Mesenchymal stem cell (in vitro differentiated cells and primary cell): ENCODE measurements at regions not wholly inside any gene's neighbourhood (a gene's known extent, or its start where the extent isn't known, plus 50 kb on each side); places are given as distances from the start of the nearest gene placed in this dataset.

Experiments
- DNase-seq: peaks from one replicate; pipeline ENCODE4 v3.0.0-alpha.2; 2013
- H2AFZ ChIP-seq: one replicate; pipeline ENCODE4 v1.6.1; 2013; ENCODE audit warnings: low read depth, mild to moderate bottlenecking, control low read depth, inconsistent platforms, low read length, moderate library complexity
- H2AK5ac ChIP-seq: 2 replicates; pipeline ENCODE4 v1.6.1; 2013; ENCODE audit warnings: low read length, moderate library complexity, mild to moderate bottlenecking, inconsistent platforms; ENCODE audit not compliant: severe bottlenecking
- H2BK120ac ChIP-seq: one replicate; pipeline ENCODE4 v1.6.1; 2013; ENCODE audit warnings: low read depth, mild to moderate bottlenecking, inconsistent platforms, low read length, moderate library complexity
- H2BK12ac ChIP-seq, 2 experiments: one replicate each; pipeline ENCODE4 v1.6.1; 2013; ENCODE audit warnings: inconsistent platforms in 2 of 2, low read length in 2 of 2, mild to moderate bottlenecking in 2 of 2, moderate library complexity in 2 of 2, control low read depth in 1 of 2
- H2BK15ac ChIP-seq: one replicate; pipeline ENCODE4 v1.6.1; 2013; ENCODE audit warnings: mild to moderate bottlenecking, low read depth, inconsistent platforms; ENCODE audit not compliant: poor library complexity, severe bottlenecking
- H2BK5ac ChIP-seq: 2 replicates; pipeline ENCODE4 v1.6.1; 2013; ENCODE audit warnings: low read depth, mild to moderate bottlenecking, low read length, control low read depth, inconsistent platforms; ENCODE audit not compliant: poor library complexity, severe bottlenecking
- H3K14ac ChIP-seq, 2 experiments: one replicate each; pipeline ENCODE4 v1.6.1; 2013; ENCODE audit warnings: inconsistent platforms in 2 of 2, low read length in 2 of 2, control low read depth in 1 of 2, mild to moderate bottlenecking in 1 of 2, moderate library complexity in 1 of 2
- H3K18ac ChIP-seq, 2 experiments: one replicate each; pipeline ENCODE4 v1.6.1; 2013; ENCODE audit warnings: inconsistent platforms in 2 of 2, low read length in 2 of 2, control low read depth in 1 of 2, low read depth in 1 of 2, mild to moderate bottlenecking in 1 of 2
- H3K23ac ChIP-seq, 2 experiments: one replicate each; pipeline ENCODE4 v1.6.1; 2013; ENCODE audit warnings: inconsistent platforms in 2 of 2, low read length in 2 of 2, mild to moderate bottlenecking in 2 of 2, moderate library complexity in 2 of 2, control low read depth in 1 of 2
- H3K27ac ChIP-seq: 2 replicates; pipeline ENCODE4 v1.5.1; 2013; ENCODE audit warnings: mild to moderate bottlenecking, moderate library complexity, low read length, control low read depth, inconsistent platforms; ENCODE audit not compliant: poor library complexity, severe bottlenecking
- H3K27me3 ChIP-seq, 2 experiments: 2 replicates each; pipeline versions ENCODE4 v1.6.1 to v1.7.0; 2013; ENCODE audit warnings: low read length in 2 of 2, mild to moderate bottlenecking in 2 of 2, moderate library complexity in 2 of 2, control low read depth in 1 of 2, inconsistent platforms in 1 of 2; ENCODE audit not compliant: control insufficient read depth in 1 of 2, insufficient read depth in 1 of 2
- H3K36me3 ChIP-seq, 2 experiments: 2 replicates each; pipeline versions ENCODE4 v1.6.1 to v1.7.0; 2013; ENCODE audit warnings: low read length in 2 of 2, control low read depth in 1 of 2, inconsistent platforms in 1 of 2, low read depth in 1 of 2, mild to moderate bottlenecking in 1 of 2; ENCODE audit not compliant: insufficient read depth in 2 of 2, control insufficient read depth in 1 of 2
- H3K4ac ChIP-seq, 2 experiments: one replicate each; pipeline ENCODE4 v1.6.1; 2013; ENCODE audit warnings: inconsistent platforms in 2 of 2, low read length in 2 of 2, mild to moderate bottlenecking in 2 of 2, moderate library complexity in 2 of 2, control low read depth in 1 of 2, low read depth in 1 of 2
- H3K4me1 ChIP-seq: 2 replicates; pipeline ENCODE4 v1.6.1; 2013; ENCODE audit warnings: low read depth, low read length, control low read depth; ENCODE audit not compliant: control insufficient read depth, insufficient read depth
- H3K4me2 ChIP-seq: 2 replicates; pipeline ENCODE4 v1.6.1; 2013; ENCODE audit warnings: low read length, mild to moderate bottlenecking, inconsistent platforms; ENCODE audit not compliant: poor library complexity, severe bottlenecking
- H3K4me3 ChIP-seq, 2 experiments: 2 replicates each; pipeline versions ENCODE4 v1.5.1 to v1.7.0; 2013; ENCODE audit warnings: low read length in 2 of 2, mild to moderate bottlenecking in 2 of 2, control low read depth in 1 of 2, low read depth in 1 of 2; ENCODE audit not compliant: insufficient read depth in 1 of 2
- H3K79me1 ChIP-seq: replicated peaks from 2 replicates; pipeline ENCODE4 v1.6.1; 2013; ENCODE audit warnings: mild to moderate bottlenecking, control low read depth, low read length, inconsistent platforms; ENCODE audit not compliant: poor library complexity, severe bottlenecking
- H3K9ac ChIP-seq: 2 replicates; pipeline ENCODE4 v1.7.0; 2013; ENCODE audit warnings: mild to moderate bottlenecking, low read length, moderate library complexity
- H3K9me3 ChIP-seq: 2 replicates; pipeline ENCODE4 v1.7.0; 2013; ENCODE audit warnings: mild to moderate bottlenecking, low read length; ENCODE audit not compliant: control insufficient read depth
- H4K8ac ChIP-seq: one replicate; pipeline ENCODE4 v1.6.1; 2013; ENCODE audit warnings: inconsistent platforms, mild to moderate bottlenecking, low read length, moderate library complexity
- H4K91ac ChIP-seq: one replicate; pipeline ENCODE4 v1.6.1; 2013; ENCODE audit warnings: mild to moderate bottlenecking, low read length, inconsistent platforms
- WGBS: methylation state at CpG from one replicate; pipeline ENCODE4 v1.1.7; 2013; ENCODE audit warnings: mixed read lengths; 5-methylcytosine and 5-hydroxymethylcytosine counted together

GRCh38 chr5:135715267-135716055, 119.0 kb upstream of the SLC25A48 start:
- Histone ChIP-seq H4K91ac (no peak overlapping the region), H2BK15ac (no peak overlapping the region), H3K14ac (no peak overlapping the region), H3K4ac (no peak overlapping the region), H2AFZ (no peak overlapping the region), H3K27ac (no peak overlapping the region), H2AK5ac (no peak overlapping the region), H2BK12ac (no peak overlapping the region), H3K4me3 (no peak overlapping the region), H3K36me3 (no peaks in the 10 kb centered on the region), H3K4me2 (no peak overlapping the region), H3K18ac (no peak overlapping the region), H3K9ac (no peak overlapping the region), H3K79me1 (no peaks in the 10 kb centered on the region), H4K8ac (no peak overlapping the region), H2BK120ac (no peak overlapping the region), H3K9me3 (no peaks in the 10 kb centered on the region), H3K4me1 (peaks cover 9% of the 10 kb centered on the region), H2BK5ac (no peak overlapping the region), H3K27me3 (peaks cover 45 to 67% of the 10 kb centered on the region in 2 experiments), H3K23ac (no peak overlapping the region)
- 91% methylated on average over 4 of the region's 4 CpGs for WGBS
- no peak for DNase-seq

GRCh38 chr5:135714126-135714894, 120.2 kb upstream of the SLC25A48 start:
- Histone ChIP-seq H3K18ac (no peak overlapping the region), H3K9ac (no peak overlapping the region), H2BK5ac (no peak overlapping the region), H3K27ac (no peak overlapping the region), H4K8ac (no peak overlapping the region), H2AK5ac (no peak overlapping the region), H2BK120ac (no peak overlapping the region), H3K36me3 (no peaks in the 10 kb centered on the region), H3K27me3 (peaks cover 51 to 70% of the 10 kb centered on the region in 2 experiments), H3K4ac (no peak overlapping the region), H4K91ac (no peak overlapping the region), H3K14ac (peak overlapping the region in 1 of 2 experiments; percentile 69), H3K9me3 (no peaks in the 10 kb centered on the region), H2AFZ (no peak overlapping the region), H3K4me1 (peaks cover 9% of the 10 kb centered on the region), H2BK12ac (no peak overlapping the region), H3K4me3 (no peak overlapping the region), H3K23ac (no peak overlapping the region), H3K4me2 (no peak overlapping the region), H2BK15ac (no peak overlapping the region), H3K79me1 (no peaks in the 10 kb centered on the region)
- 35% methylated on average over 10 of the region's 10 CpGs for WGBS
- DNase-seq = peak; percentile 41

DNA sequence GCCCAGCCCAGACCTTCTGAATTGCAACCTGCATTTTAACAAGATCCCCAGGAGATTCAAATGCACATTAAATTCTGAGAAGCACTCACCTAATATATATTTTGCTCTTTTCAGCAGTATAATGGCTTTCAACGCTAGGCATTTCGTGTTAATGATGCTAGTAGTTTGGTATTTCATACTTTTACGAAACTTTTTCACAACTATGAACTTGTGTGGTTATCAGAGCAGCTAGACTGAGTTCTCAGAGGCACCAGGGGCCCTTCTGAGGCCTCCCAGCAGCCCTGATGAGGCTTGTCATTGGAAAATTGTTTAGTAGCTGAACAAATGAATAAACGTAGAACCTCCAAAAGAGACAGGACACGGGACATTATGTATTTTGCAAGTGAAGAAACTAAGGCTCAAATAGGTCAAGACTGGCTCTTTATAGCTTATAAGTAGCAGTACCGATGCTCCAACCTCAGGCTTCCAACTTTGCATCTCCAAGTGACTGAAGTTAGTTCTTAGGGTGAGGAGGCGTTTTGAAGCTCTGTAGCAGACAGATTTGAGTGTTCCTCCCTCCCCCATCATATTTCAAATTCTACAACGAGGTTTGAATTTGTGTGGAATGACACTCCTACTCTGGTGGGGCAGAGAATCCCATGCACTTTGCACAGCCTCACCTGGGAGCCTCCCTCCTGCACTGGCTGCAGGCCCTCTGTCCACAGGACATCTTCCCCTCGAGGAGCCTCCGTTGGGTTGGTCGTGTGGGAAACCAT, 121.1 kb upstream of the SLC25A48 start:
- H3K4me1 ChIP-seq = peaks cover 9% of the 10 kb centered on the region
- DNase-seq = no peak
- peaks cover 54 to 79% of the 10 kb centered on the region in 2 experiments for H3K27me3 ChIP-seq
- H3K79me1 ChIP-seq = no peaks in the 10 kb centered on the region
- H2BK15ac ChIP-seq = no peak overlapping the region
- no peaks in the 10 kb centered on the region for H3K36me3 ChIP-seq
- no peak overlapping the region for H3K4me3 ChIP-seq
- H4K91ac ChIP-seq = no peak overlapping the region
- no peak overlapping the region for H3K9ac ChIP-seq
- H3K4ac ChIP-seq = no peak overlapping the region
- H4K8ac ChIP-seq = no peak overlapping the region
- H3K14ac ChIP-seq = no peak overlapping the region
- no peak overlapping the region for H2BK12ac ChIP-seq
- H3K23ac ChIP-seq = no peak overlapping the region
- no peak overlapping the region for H2AK5ac ChIP-seq
- H2AFZ ChIP-seq = no peak overlapping the region
- no peak overlapping the region for H3K18ac ChIP-seq
- H3K9me3 ChIP-seq = no peaks in the 10 kb centered on the region
- no peak overlapping the region for H2BK5ac ChIP-seq
- 76% methylated on average over 9 of the region's 11 CpGs for WGBS
- no peak overlapping the region for H3K4me2 ChIP-seq
- H2BK120ac ChIP-seq = no peak overlapping the region
- no peak overlapping the region for H3K27ac ChIP-seq

DNA sequence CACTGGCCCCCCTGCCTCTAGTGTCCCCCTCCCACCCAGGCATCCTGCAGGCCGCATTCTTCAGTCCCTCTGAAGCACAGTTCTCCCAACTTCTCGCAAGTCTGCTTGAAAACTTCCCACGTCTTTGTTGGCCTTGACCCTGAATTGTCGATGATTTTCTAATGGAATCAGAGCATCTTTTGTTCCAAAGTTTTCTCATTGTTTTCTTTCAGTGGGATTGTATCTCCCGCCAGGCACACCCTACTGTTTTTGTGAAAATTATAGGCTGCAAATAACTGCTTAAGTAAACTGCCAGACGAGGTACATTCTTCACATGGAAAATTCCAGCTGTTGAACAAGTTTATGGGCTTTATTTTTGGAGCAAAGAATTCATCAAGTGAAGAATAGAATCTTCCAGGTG, 122.6 kb upstream of the SLC25A48 start:
- no peak overlapping the region for H2BK15ac ChIP-seq
- no peak overlapping the region for H3K9ac ChIP-seq
- no peak overlapping the region for H2BK120ac ChIP-seq
- H4K8ac ChIP-seq = no peak overlapping the region
- no peak overlapping the region for H3K18ac ChIP-seq
- no peak overlapping the region for H3K27ac ChIP-seq
- H4K91ac ChIP-seq = no peak overlapping the region
- no peak overlapping the region for H3K4me3 ChIP-seq
- no peak overlapping the region for H3K14ac ChIP-seq
- H3K23ac ChIP-seq = no peak overlapping the region
- H3K4ac ChIP-seq = no peak overlapping the region
- H2BK5ac ChIP-seq = no peak overlapping the region
- no peak for DNase-seq
- 83% methylated on average over 6 of the region's 6 CpGs for WGBS
- H3K9me3 ChIP-seq = no peaks in the 10 kb centered on the region
- H2AFZ ChIP-seq = no peak overlapping the region
- H2BK12ac ChIP-seq = no peak overlapping the region
- H3K36me3 ChIP-seq = no peaks in the 10 kb centered on the region
- no peaks in the 10 kb centered on the region for H3K79me1 ChIP-seq
- H3K4me1 ChIP-seq = peaks cover 9% of the 10 kb centered on the region
- no peak overlapping the region for H3K4me2 ChIP-seq
- H2AK5ac ChIP-seq = no peak overlapping the region
- H3K27me3 ChIP-seq = peaks cover 62 to 77% of the 10 kb centered on the region in 2 experiments
